ENCODE measurements at regions not wholly inside any gene's neighbourhood (a gene's known extent, or its start where the extent isn't known, plus 50 kb on each side); places are given as distances from the start of the nearest gene placed in this dataset.

- H3K4me3 ChIP-seq (ENCODE audit: extremely low read depth in 1 of 4, insufficient read depth in 2 of 4, low read depth in 3 of 4, low read length in 4 of 4), result no peak overlapping the region; a peak in 1 of 8 replicates
- H2BK120ac ChIP-seq (replicated peaks; ENCODE audit: low read depth, low read length), result no peak overlapping the region
- no peaks in the 10 kb centered on the region for H3K36me3 ChIP-seq (ENCODE audit: control insufficient read depth in 2 of 4, insufficient read depth in 4 of 4, low read length in 3 of 4)
- no peak overlapping the region for H3K18ac ChIP-seq (ENCODE audit: extremely low read depth, low read length)
- peaks cover 0 to 10% (median 3%) of the 10 kb centered on the region in 4 experiments; a peak in 5 of 7 replicates for H3K4me1 ChIP-seq (replicated peaks in 1 of 4; ENCODE audit: control insufficient read depth in 3 of 4, insufficient read depth in 4 of 4, low read length in 3 of 4)
- DNase-seq (ENCODE audit: low read depth in 1 of 2, low spot score in 2 of 2), result peak; percentile 23 to 53
- no peaks in the 10 kb centered on the region for H3K9me3 ChIP-seq (ENCODE audit: insufficient read depth in 2 of 2, low read depth in 1 of 2, low read length in 1 of 2)
- no peak overlapping the region for H3K14ac ChIP-seq (ENCODE audit: insufficient read length)
- H2AK5ac ChIP-seq (ENCODE audit: low read depth, low read length), result no peak overlapping the region
- no peak overlapping the region for H2BK5ac ChIP-seq (ENCODE audit: low read depth, low read length)
- no peak overlapping the region for H3K27ac ChIP-seq (ENCODE audit: low read depth, low read length)
- H2BK15ac ChIP-seq (ENCODE audit: low read length), result no peak overlapping the region
- H3K4ac ChIP-seq (replicated peaks; ENCODE audit: insufficient read length, low read depth, low read length), result no peak overlapping the region
- 45% methylated on average over 5 of the region's 5 CpGs; no CpG with 5 or more reads in 1 of the 2 experiments for WGBS, 2 experiments (ENCODE audit: extremely low coverage in 1 of 2, insufficient coverage in 1 of 2, insufficient read length in 1 of 2, insufficient replicate concordance in 2 of 2, low coverage in 1 of 2, low lambda C conversion rate in 2 of 2, missing lambda C conversion rate in 1 of 2)
- no peak overlapping the region; the same call in 1 of the 2 replicates for H2AFZ ChIP-seq (ENCODE audit: low read length)
- H3K9ac ChIP-seq (replicated peaks in 1 of 4; ENCODE audit: extremely low read depth in 1 of 4, low read depth in 3 of 4, low read length in 3 of 4), result no peak overlapping the region
- FAIRE-seq, result peak; percentile 62
- ChIA-PET CTCF (ENCODE audit: partially characterized antibody) (interaction anchor here (0.5 to 2.9 kb wide), 21 partner anchors 11 to 542 kb away, joined by 3 to 13 read pairs (median 3); no protein-coding TSS in a partner anchor), POLR2A (ENCODE audit: partially characterized antibody) (no interaction called here)
- no peaks in the 10 kb centered on the region for H3K79me2 ChIP-seq (ENCODE audit: control insufficient read depth in 1 of 2, insufficient read depth in 2 of 2, low read length in 2 of 2)
- H3K23ac ChIP-seq (ENCODE audit: insufficient read length), result no peak overlapping the region
- no peaks in the 10 kb centered on the region for H3K23me2 ChIP-seq (ENCODE audit: low read depth, low read length)
- no peak overlapping the region for H2BK20ac ChIP-seq (ENCODE audit: low read length)
- H3K79me1 ChIP-seq (ENCODE audit: low read depth, low read length), result no peaks in the 10 kb centered on the region
- H2BK12ac ChIP-seq (ENCODE audit: low read depth, low read length), result no peak overlapping the region
- no peak overlapping the region for H3K56ac ChIP-seq (replicated peaks; ENCODE audit: insufficient read length, low read depth, low read length)
- no peaks in the 10 kb centered on the region for H4K20me1 ChIP-seq (replicated peaks in 1 of 2; ENCODE audit: control insufficient read depth in 1 of 2, insufficient read depth in 2 of 2, low read length in 2 of 2)
- H3K4me2 ChIP-seq (ENCODE audit: insufficient read depth in 1 of 2, low read depth in 2 of 2, low read length in 2 of 2), result peak overlapping the region in 1 of 2 experiments; percentile 24; a peak in 2 of 4 replicates
- H4K5ac ChIP-seq (ENCODE audit: insufficient read length, low read depth, low read length), result no peak overlapping the region
- H3K27me3 ChIP-seq (replicated peaks in 1 of 4; ENCODE audit: control insufficient read depth in 3 of 4, extremely low read depth in 1 of 4, insufficient read depth in 3 of 4, low read length in 3 of 4), result no peaks in the 10 kb centered on the region
- no peak overlapping the region for H4K8ac ChIP-seq (ENCODE audit: extremely low read depth, insufficient read depth, low read length)
- no peak overlapping the region for H4K91ac ChIP-seq (replicated peaks; ENCODE audit: insufficient read length, low read length)
- TF ChIP-seq SIN3A (conservative IDR thresholded peaks at IDR 0.05 in 1 of 2, IDR thresholded peaks at IDR 0.05 in 1 of 2; ENCODE audit: low read depth in 1 of 2, low read length in 2 of 2) (no peak), USF2 (IDR thresholded peaks at IDR 0.05; ENCODE audit: low read length) (no peak), TAF7 (optimal IDR thresholded peaks at IDR 0.05; ENCODE audit: borderline replicate concordance, low read depth, low read length) (no peak), SP4 (IDR thresholded peaks at IDR 0.05; ENCODE audit: low read length) (no peak), TAF1 (IDR thresholded peaks at IDR 0.05; ENCODE audit: low read depth, low read length) (no peak), CREB1 (IDR thresholded peaks at IDR 0.05) (no peak)
- TF ChIP-seq, protein P1, sequence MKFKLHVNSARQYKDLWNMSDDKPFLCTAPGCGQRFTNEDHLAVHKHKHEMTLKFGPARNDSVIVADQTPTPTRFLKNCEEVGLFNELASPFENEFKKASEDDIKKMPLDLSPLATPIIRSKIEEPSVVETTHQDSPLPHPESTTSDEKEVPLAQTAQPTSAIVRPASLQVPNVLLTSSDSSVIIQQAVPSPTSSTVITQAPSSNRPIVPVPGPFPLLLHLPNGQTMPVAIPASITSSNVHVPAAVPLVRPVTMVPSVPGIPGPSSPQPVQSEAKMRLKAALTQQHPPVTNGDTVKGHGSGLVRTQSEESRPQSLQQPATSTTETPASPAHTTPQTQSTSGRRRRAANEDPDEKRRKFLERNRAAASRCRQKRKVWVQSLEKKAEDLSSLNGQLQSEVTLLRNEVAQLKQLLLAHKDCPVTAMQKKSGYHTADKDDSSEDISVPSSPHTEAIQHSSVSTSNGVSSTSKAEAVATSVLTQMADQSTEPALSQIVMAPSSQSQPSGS (IDR thresholded peaks at IDR 0.05; ENCODE audit: low read length), result no peak
These were observed 273.9 kb downstream of the IGSF11 start for GRCh38 chr3:118760585-118761290.
